ENCODE measurements at regions not wholly inside any gene's neighbourhood (a gene's known extent, or its start where the extent isn't known, plus 50 kb on each side); places are given as distances from the start of the nearest gene placed in this dataset.

- Histone ChIP-seq H2BK15ac (ENCODE audit: low read depth, poor library complexity, severe bottlenecking) (no peak overlapping the region), H2BK120ac (ENCODE audit: low read depth, low read length) (no peak overlapping the region), H3K4me3 (ENCODE audit: insufficient read depth in 1 of 2, low read depth in 1 of 2, low read length in 2 of 2) (no peak overlapping the region), H3K4me1 (ENCODE audit: control insufficient read depth, insufficient read depth, low read depth, low read length) (no peaks in the 10 kb centered on the region), H4K91ac (ENCODE audit: low read length) (no peak overlapping the region), H3K9ac (ENCODE audit: low read length) (no peak overlapping the region), H2AFZ (ENCODE audit: low read depth, low read length) (no peak overlapping the region), H3K79me1 (replicated peaks; ENCODE audit: low read length, poor library complexity, severe bottlenecking) (no peaks in the 10 kb centered on the region), H3K4me2 (ENCODE audit: low read length, poor library complexity, severe bottlenecking) (no peak overlapping the region), H3K23ac (ENCODE audit: low read length in 2 of 2) (no peak overlapping the region), H3K27me3 (ENCODE audit: control insufficient read depth in 1 of 2, insufficient read depth in 1 of 2, low read length in 2 of 2) (no peaks in the 10 kb centered on the region), H3K18ac (ENCODE audit: low read depth in 1 of 2, low read length in 2 of 2) (no peak overlapping the region), H3K9me3 (ENCODE audit: control insufficient read depth, low read length) (no peaks in the 10 kb centered on the region), H2AK5ac (ENCODE audit: low read length, severe bottlenecking) (no peak overlapping the region), H2BK5ac (ENCODE audit: low read depth, low read length, poor library complexity, severe bottlenecking) (no peak overlapping the region), H4K8ac (ENCODE audit: low read length) (no peak overlapping the region), H3K14ac (ENCODE audit: low read length in 2 of 2) (no peak overlapping the region), H3K27ac (ENCODE audit: low read length, poor library complexity, severe bottlenecking) (no peak overlapping the region), H3K4ac (ENCODE audit: low read depth in 1 of 2, low read length in 2 of 2) (no peak overlapping the region), H2BK12ac (ENCODE audit: low read length in 2 of 2) (no peak overlapping the region), H3K36me3 (ENCODE audit: control insufficient read depth in 1 of 2, insufficient read depth in 2 of 2, low read depth in 1 of 2, low read length in 2 of 2) (no peaks in the 10 kb centered on the region)
- DNase-seq = no peak
- WGBS = 94% methylated on average over 3 of the region's 4 CpGs
Measured at GRCh38 chr3:31186041-31186440, 291.6 kb upstream of the GADL1 start.

- Histone ChIP-seq H3K4me1 (ENCODE audit: control insufficient read depth, insufficient read depth, low read depth, low read length) (no peaks in the 10 kb centered on the region), H2BK15ac (ENCODE audit: low read depth, poor library complexity, severe bottlenecking) (no peak overlapping the region), H2BK120ac (ENCODE audit: low read depth, low read length) (no peak overlapping the region), H3K9me3 (ENCODE audit: control insufficient read depth, low read length) (no peaks in the 10 kb centered on the region), H4K8ac (ENCODE audit: low read length) (no peak overlapping the region), H3K36me3 (ENCODE audit: control insufficient read depth in 1 of 2, insufficient read depth in 2 of 2, low read depth in 1 of 2, low read length in 2 of 2) (no peaks in the 10 kb centered on the region), H3K23ac (ENCODE audit: low read length in 2 of 2) (no peak overlapping the region), H3K4ac (ENCODE audit: low read depth in 1 of 2, low read length in 2 of 2) (no peak overlapping the region), H2AFZ (ENCODE audit: low read depth, low read length) (no peak overlapping the region), H3K18ac (ENCODE audit: low read depth in 1 of 2, low read length in 2 of 2) (no peak overlapping the region), H4K91ac (ENCODE audit: low read length) (no peak overlapping the region), H3K4me3 (ENCODE audit: insufficient read depth in 1 of 2, low read depth in 1 of 2, low read length in 2 of 2) (no peak overlapping the region), H3K4me2 (ENCODE audit: low read length, poor library complexity, severe bottlenecking) (no peak overlapping the region), H2BK12ac (ENCODE audit: low read length in 2 of 2) (no peak overlapping the region), H2AK5ac (ENCODE audit: low read length, severe bottlenecking) (no peak overlapping the region), H3K27ac (ENCODE audit: low read length, poor library complexity, severe bottlenecking) (no peak overlapping the region), H3K9ac (ENCODE audit: low read length) (no peak overlapping the region), H2BK5ac (ENCODE audit: low read depth, low read length, poor library complexity, severe bottlenecking) (no peak overlapping the region), H3K27me3 (ENCODE audit: control insufficient read depth in 1 of 2, insufficient read depth in 1 of 2, low read length in 2 of 2) (no peaks in the 10 kb centered on the region), H3K14ac (ENCODE audit: low read length in 2 of 2) (no peak overlapping the region), H3K79me1 (replicated peaks; ENCODE audit: low read length, poor library complexity, severe bottlenecking) (no peaks in the 10 kb centered on the region)
- 93% methylated on average over 1 of the region's 1 CpG for WGBS
- DNase-seq = no peak
Measured at GRCh38 chr3:31187380-31187779, 292.9 kb upstream of the GADL1 start.

GRCh38 chr3:31188112-31188511, 293.7 kb upstream of the GADL1 start:
- Histone ChIP-seq H2BK15ac (ENCODE audit: low read depth, poor library complexity, severe bottlenecking) (no peak overlapping the region), H3K4me3 (ENCODE audit: insufficient read depth in 1 of 2, low read depth in 1 of 2, low read length in 2 of 2) (no peak overlapping the region), H4K8ac (ENCODE audit: low read length) (no peak overlapping the region), H3K23ac (ENCODE audit: low read length in 2 of 2) (no peak overlapping the region), H3K4me1 (ENCODE audit: control insufficient read depth, insufficient read depth, low read depth, low read length) (no peaks in the 10 kb centered on the region), H2AK5ac (ENCODE audit: low read length, severe bottlenecking) (no peak overlapping the region), H3K79me1 (replicated peaks; ENCODE audit: low read length, poor library complexity, severe bottlenecking) (no peaks in the 10 kb centered on the region), H4K91ac (ENCODE audit: low read length) (no peak overlapping the region), H2AFZ (ENCODE audit: low read depth, low read length) (no peak overlapping the region), H3K4me2 (ENCODE audit: low read length, poor library complexity, severe bottlenecking) (no peak overlapping the region), H3K18ac (ENCODE audit: low read depth in 1 of 2, low read length in 2 of 2) (no peak overlapping the region), H3K27me3 (ENCODE audit: control insufficient read depth in 1 of 2, insufficient read depth in 1 of 2, low read length in 2 of 2) (no peaks in the 10 kb centered on the region), H3K9ac (ENCODE audit: low read length) (no peak overlapping the region), H2BK5ac (ENCODE audit: low read depth, low read length, poor library complexity, severe bottlenecking) (no peak overlapping the region), H3K27ac (ENCODE audit: low read length, poor library complexity, severe bottlenecking) (no peak overlapping the region), H3K4ac (ENCODE audit: low read depth in 1 of 2, low read length in 2 of 2) (no peak overlapping the region), H2BK120ac (ENCODE audit: low read depth, low read length) (no peak overlapping the region), H2BK12ac (ENCODE audit: low read length in 2 of 2) (no peak overlapping the region), H3K9me3 (ENCODE audit: control insufficient read depth, low read length) (no peaks in the 10 kb centered on the region), H3K36me3 (ENCODE audit: control insufficient read depth in 1 of 2, insufficient read depth in 2 of 2, low read depth in 1 of 2, low read length in 2 of 2) (no peaks in the 10 kb centered on the region), H3K14ac (ENCODE audit: low read length in 2 of 2) (no peak overlapping the region)
- 85% methylated on average over 6 of the region's 6 CpGs for WGBS
- no peak for DNase-seq

- no peak overlapping the region for H4K91ac ChIP-seq (ENCODE audit: low read length)
- 92% methylated on average over 1 of the region's 1 CpG for WGBS
Measured at GRCh38 chr3:31189330-31189729, 294.9 kb upstream of the GADL1 start.

More at GRCh38 chr3:31189330-31189729, 294.9 kb upstream of the GADL1 start:
- H2AFZ ChIP-seq (ENCODE audit: low read depth, low read length) = no peak overlapping the region
- no peak overlapping the region for H2BK15ac ChIP-seq (ENCODE audit: low read depth, poor library complexity, severe bottlenecking)
- no peak overlapping the region for H3K4ac ChIP-seq (ENCODE audit: low read depth in 1 of 2, low read length in 2 of 2)
- no peak overlapping the region for H3K9ac ChIP-seq (ENCODE audit: low read length)
- H3K27me3 ChIP-seq (ENCODE audit: control insufficient read depth in 1 of 2, insufficient read depth in 1 of 2, low read length in 2 of 2) = no peaks in the 10 kb centered on the region
- H4K8ac ChIP-seq (ENCODE audit: low read length) = no peak overlapping the region
- H3K4me3 ChIP-seq (ENCODE audit: insufficient read depth in 1 of 2, low read depth in 1 of 2, low read length in 2 of 2) = no peak overlapping the region
- no peak overlapping the region for H3K27ac ChIP-seq (ENCODE audit: low read length, poor library complexity, severe bottlenecking)
- H2AK5ac ChIP-seq (ENCODE audit: low read length, severe bottlenecking) = no peak overlapping the region
- H2BK5ac ChIP-seq (ENCODE audit: low read depth, low read length, poor library complexity, severe bottlenecking) = no peak overlapping the region
- no peaks in the 10 kb centered on the region for H3K9me3 ChIP-seq (ENCODE audit: control insufficient read depth, low read length)
- no peaks in the 10 kb centered on the region for H3K36me3 ChIP-seq (ENCODE audit: control insufficient read depth in 1 of 2, insufficient read depth in 2 of 2, low read depth in 1 of 2, low read length in 2 of 2)
- H3K79me1 ChIP-seq (replicated peaks; ENCODE audit: low read length, poor library complexity, severe bottlenecking) = no peaks in the 10 kb centered on the region
- no peak for DNase-seq
- no peak overlapping the region for H3K23ac ChIP-seq (ENCODE audit: low read length in 2 of 2)
- H2BK12ac ChIP-seq (ENCODE audit: low read length in 2 of 2) = no peak overlapping the region
- H3K4me2 ChIP-seq (ENCODE audit: low read length, poor library complexity, severe bottlenecking) = no peak overlapping the region
- no peak overlapping the region for H2BK120ac ChIP-seq (ENCODE audit: low read depth, low read length)
- no peaks in the 10 kb centered on the region for H3K4me1 ChIP-seq (ENCODE audit: control insufficient read depth, insufficient read depth, low read depth, low read length)
- H3K14ac ChIP-seq (ENCODE audit: low read length in 2 of 2) = no peak overlapping the region
- no peak overlapping the region for H3K18ac ChIP-seq (ENCODE audit: low read depth in 1 of 2, low read length in 2 of 2)
